Right cardiac atrium (tissue), 5 donors: ENCODE measurements at regions not wholly inside any gene's neighbourhood (a gene's known extent, or its start where the extent isn't known, plus 50 kb on each side); places are given as distances from the start of the nearest gene placed in this dataset.
"Not testable (repeated sequence)": the region's sequence is repeated elsewhere in the genome, so short reads cannot be mapped to it uniquely, and the experiment has no call there.

ENCODE experiments used
- ATAC-seq, 2 donors: fragments of 200-7000 bp; cut with Tn5 transposase; one replicate each; pipeline versions ENCODE4 v1.8.0 to v1.9.1; 2020; ENCODE audit warnings: moderate library complexity in 2 of 2, mild to moderate bottlenecking in 1 of 2
- DNase-seq, 3 donors: peaks; one replicate each; pipeline ENCODE4 v3.0.0-alpha.2; 2020
- H3K27ac ChIP-seq: one replicate; pipeline ENCODE4 v1.5.1; 2013; ENCODE audit warnings: mild to moderate bottlenecking, low read length, control low read depth, moderate library complexity
- H3K27me3 ChIP-seq: one replicate; pipeline ENCODE4 v1.6.1; 2013; ENCODE audit not compliant: control insufficient read depth, insufficient read depth
- H3K4me1 ChIP-seq: one replicate; pipeline ENCODE4 v1.6.1; 2013; ENCODE audit warnings: low read length; ENCODE audit not compliant: control insufficient read depth, insufficient read depth
- H3K4me3 ChIP-seq: one replicate; pipeline ENCODE4 v1.5.1; 2013; ENCODE audit warnings: low read length, control low read depth
- H3K9me3 ChIP-seq: one replicate; pipeline ENCODE4 v1.6.1; 2013; ENCODE audit warnings: low read length; ENCODE audit not compliant: control insufficient read depth
- WGBS: extraction: QIAGEN DNeasy Blood & Tissue Kit; methylation state at CpG from one replicate; pipeline ENCODE4 v1.1.7; 2013; 5-methylcytosine and 5-hydroxymethylcytosine counted together
- intact Hi-C, 4 donors: fragments of 100-400 bp; cut with DNase I; formaldehyde crosslinking; loops; one replicate each; pipeline versions ENCODE4 v1.11.0 to v1.14.0; 2022 to 2023
- donor health status: healthy with polysubstance abuse.
- donor health status: DM: no; HTN: yes; CAD: no.
- donor health status: DM: no; HTN: no; CAD: no.
- donor health status: DM: no; HTN: yes; CAD: no; lungs with severe emphysema.
- donor health status: DM: yes; HTN: yes; CAD: no.

- Histone ChIP-seq H3K4me3 (no peak overlapping the region), H3K4me1 (no peaks in the 10 kb centered on the region), H3K9me3 (no peaks in the 10 kb centered on the region), H3K27ac (no peak overlapping the region), H3K27me3 (no peaks in the 10 kb centered on the region)
- WGBS: 93% methylated on average over 2 of the region's 2 CpGs
- intact Hi-C loops: no loop called here
- ATAC-seq: no peak
- no peak for DNase-seq
Observed at GRCh38 chr13:90732049-90732448, 615.4 kb upstream of the MIR17HG start.

- H3K9me3 ChIP-seq, intact Hi-C loops, H3K4me3 ChIP-seq, ATAC-seq, H3K4me1 ChIP-seq, DNase-seq, H3K27ac ChIP-seq, H3K27me3 ChIP-seq: not testable (repeated sequence)
Observed at GRCh38 chr13:90734497-90734896, 613.0 kb upstream of the MIR17HG start.

DNA sequence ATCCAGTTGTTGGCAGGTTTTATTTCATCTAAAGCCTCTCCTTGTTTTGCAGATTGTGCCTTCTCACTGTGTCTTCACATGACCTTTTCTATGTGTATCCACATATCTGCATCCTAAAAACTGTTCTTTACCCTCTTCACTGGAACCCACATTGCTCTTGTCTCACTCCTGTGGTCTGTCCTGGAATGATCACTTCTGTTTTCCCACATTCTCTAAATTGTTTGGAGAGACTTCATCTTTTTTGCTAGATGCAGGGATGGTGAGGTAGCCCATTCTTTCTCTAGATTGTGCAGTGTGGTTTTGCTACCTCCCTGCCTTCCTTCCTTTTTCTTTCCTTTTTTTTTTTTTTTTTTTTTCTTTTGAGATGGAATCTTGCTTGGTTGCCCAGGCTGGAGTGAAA lies 608.6 kb upstream of the MIR17HG start:
- no peaks in the 10 kb centered on the region for H3K4me1 ChIP-seq
- no peaks in the 10 kb centered on the region for H3K27me3 ChIP-seq
- no peak overlapping the region for H3K27ac ChIP-seq
- no peak for DNase-seq
- H3K4me3 ChIP-seq: no peak overlapping the region
- intact Hi-C loops: no loop called here
- ATAC-seq: no peak
- no peaks in the 10 kb centered on the region for H3K9me3 ChIP-seq

- DNase-seq: no peak
- Histone ChIP-seq H3K27me3 (no peaks in the 10 kb centered on the region), H3K27ac (no peak overlapping the region), H3K4me1 (no peaks in the 10 kb centered on the region), H3K4me3 (no peak overlapping the region), H3K9me3 (no peaks in the 10 kb centered on the region)
- 69% methylated on average over 2 of the region's 2 CpGs for WGBS
- intact Hi-C loops: no loop called here
- ATAC-seq: no peak
Observed at GRCh38 chr13:90740099-90740498, 607.4 kb upstream of the MIR17HG start.

DNA sequence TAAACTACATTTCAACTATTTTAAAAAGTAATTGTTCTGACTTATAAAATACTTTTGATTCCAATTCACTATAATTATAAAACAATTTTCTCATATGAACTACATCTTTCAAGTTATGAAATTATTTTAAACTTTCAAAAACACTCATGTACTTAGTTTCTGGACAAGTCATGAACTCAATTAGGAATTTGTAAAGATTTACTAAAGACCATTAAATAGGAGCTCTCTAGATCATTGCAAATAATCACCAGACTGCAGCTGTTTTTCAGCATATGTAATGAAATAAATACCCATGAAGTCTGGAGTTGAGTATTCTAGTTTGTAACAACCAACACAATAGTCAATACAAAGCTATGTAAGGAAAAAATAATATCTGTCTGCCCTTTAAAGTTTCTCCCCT lies 605.1 kb upstream of the MIR17HG start:
- intact Hi-C loops: no loop called here
- ATAC-seq (no peak), DNase-seq (no peak)
- H3K9me3 ChIP-seq: no peaks in the 10 kb centered on the region
- H3K27me3 ChIP-seq: no peaks in the 10 kb centered on the region
- no peak overlapping the region for H3K27ac ChIP-seq
- no peak overlapping the region for H3K4me3 ChIP-seq
- no peaks in the 10 kb centered on the region for H3K4me1 ChIP-seq

- ATAC-seq (no peak), DNase-seq (no peak)
- Histone ChIP-seq H3K4me3 (no peak overlapping the region), H3K27ac (no peak overlapping the region), H3K9me3 (no peaks in the 10 kb centered on the region), H3K27me3 (no peaks in the 10 kb centered on the region), H3K4me1 (no peaks in the 10 kb centered on the region)
- intact Hi-C loops: no loop called here
- 80% methylated on average over 3 of the region's 3 CpGs for WGBS
Observed at GRCh38 chr13:90746230-90746629, 601.3 kb upstream of the MIR17HG start.

DNA sequence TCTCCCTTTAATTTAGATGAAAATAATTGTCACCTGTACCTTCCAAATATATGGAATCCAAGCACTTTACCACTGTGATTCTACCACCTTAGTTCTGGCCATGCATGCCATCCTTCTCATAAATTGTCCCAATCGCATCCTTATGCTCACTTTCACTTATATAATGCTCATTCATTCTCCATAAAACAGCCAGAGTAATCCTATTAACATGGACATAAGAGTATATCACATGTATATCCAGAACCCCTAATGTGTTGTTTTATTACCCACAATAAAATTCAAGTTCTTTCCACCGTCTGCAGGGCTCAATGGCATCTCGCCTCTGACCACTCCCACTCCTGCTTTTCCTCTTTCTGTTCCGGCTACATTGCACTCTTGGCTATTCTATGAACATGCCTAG lies 597.5 kb upstream of the MIR17HG start:
- no peak overlapping the region for H3K4me3 ChIP-seq
- no peak overlapping the region for H3K27ac ChIP-seq
- H3K4me1 ChIP-seq: no peaks in the 10 kb centered on the region
- 82% methylated on average over 4 of the region's 4 CpGs for WGBS
- intact Hi-C loops: no loop called here
- H3K9me3 ChIP-seq: no peaks in the 10 kb centered on the region
- ATAC-seq: no peak
- no peak for DNase-seq
- no peaks in the 10 kb centered on the region for H3K27me3 ChIP-seq

DNA sequence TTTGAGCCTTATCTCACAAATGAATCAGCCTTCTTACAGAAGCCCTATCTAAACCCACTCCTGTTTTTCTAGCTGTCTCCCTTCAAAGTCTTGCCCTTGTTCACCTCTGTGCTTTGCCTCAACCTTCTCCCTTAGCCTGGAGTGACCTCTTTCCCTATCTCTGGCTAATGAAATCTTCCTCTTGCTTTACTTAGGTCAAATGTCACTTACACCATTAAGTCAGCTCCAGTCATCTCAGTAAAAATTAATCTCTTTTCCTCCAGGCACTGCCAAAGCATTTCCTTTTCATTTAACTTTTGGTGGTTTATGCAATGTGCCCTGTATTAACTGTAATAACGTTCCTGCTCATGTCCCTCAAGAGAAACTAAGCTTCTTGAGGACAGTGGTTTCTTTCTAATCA lies 596.5 kb upstream of the MIR17HG start:
- ATAC-seq (no peak), DNase-seq (no peak)
- Histone ChIP-seq H3K4me1 (no peaks in the 10 kb centered on the region), H3K27ac (no peak overlapping the region), H3K27me3 (no peaks in the 10 kb centered on the region), H3K4me3 (no peak overlapping the region), H3K9me3 (no peaks in the 10 kb centered on the region)
- intact Hi-C loops: no loop called here
- WGBS: 33% methylated on average over 1 of the region's 1 CpG

DNA sequence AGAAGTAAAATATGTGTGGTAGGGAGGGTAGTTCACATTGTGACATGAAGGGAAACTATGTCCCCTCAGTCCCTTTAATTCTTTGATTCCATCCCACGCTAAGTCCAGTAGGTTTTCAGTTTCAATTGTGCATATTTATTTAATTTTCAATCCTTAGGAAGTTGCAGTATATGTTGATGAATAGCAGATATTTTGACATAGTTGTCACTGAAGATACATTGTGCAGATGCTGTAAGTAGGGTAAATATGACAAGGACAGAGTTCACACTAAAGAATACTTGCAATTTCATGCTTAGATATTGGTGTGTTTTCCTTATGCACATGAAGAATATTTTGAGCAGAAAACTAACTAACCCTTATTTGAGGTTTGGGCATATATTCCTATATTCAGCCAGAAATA lies 595.4 kb upstream of the MIR17HG start:
- Histone ChIP-seq H3K9me3 (no peaks in the 10 kb centered on the region), H3K27me3 (no peaks in the 10 kb centered on the region), H3K4me1 (no peaks in the 10 kb centered on the region), H3K27ac (no peak overlapping the region), H3K4me3 (no peak overlapping the region)
- intact Hi-C loops: no loop called here
- ATAC-seq (no peak), DNase-seq (no peak)
- 78% methylated on average over 1 of the region's 1 CpG for WGBS

DNA sequence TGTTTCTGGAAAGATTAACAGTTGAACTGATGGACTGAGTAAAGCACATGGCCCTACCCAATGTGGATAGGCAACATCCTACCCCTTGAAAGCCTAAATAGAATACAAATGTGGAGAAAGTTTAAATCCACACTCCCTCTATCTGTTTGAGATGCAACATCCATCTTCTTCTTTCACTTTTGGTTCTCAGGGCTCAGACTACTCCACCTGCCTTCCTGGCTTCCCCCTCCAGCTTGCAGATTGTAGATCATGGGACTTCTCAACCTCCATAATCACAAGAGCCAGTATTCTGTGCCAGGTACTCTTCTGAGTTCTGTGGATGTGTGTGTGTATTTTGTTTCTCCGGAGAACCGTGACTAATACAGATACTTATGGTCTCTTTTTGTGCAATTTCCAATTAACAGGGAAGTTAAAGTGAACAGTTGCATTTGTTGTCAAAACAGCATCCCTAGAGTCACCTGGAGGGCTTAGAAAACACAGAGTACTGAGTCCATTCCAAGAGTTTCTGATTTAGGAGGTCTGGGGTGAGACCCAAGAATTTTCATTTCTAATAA lies 590.3 kb upstream of the MIR17HG start:
- intact Hi-C loops: no loop called here
- Histone ChIP-seq H3K9me3 (no peaks in the 10 kb centered on the region), H3K4me3 (no peak overlapping the region), H3K27ac (no peak overlapping the region), H3K27me3 (no peaks in the 10 kb centered on the region), H3K4me1 (no peaks in the 10 kb centered on the region)
- DNase-seq (no peak), ATAC-seq (no peak)
- 73% methylated on average over 2 of the region's 2 CpGs for WGBS

- no peak for ATAC-seq
- WGBS: 46% methylated on average over 1 of the region's 1 CpG
Observed at GRCh38 chr13:90760639-90761038, 586.8 kb upstream of the MIR17HG start.

GRCh38 chr13:90763476-90764150 lies 583.9 kb upstream of the MIR17HG start:
- Histone ChIP-seq H3K27ac (no peak overlapping the region), H3K4me3 (no peak overlapping the region), H3K4me1 (no peaks in the 10 kb centered on the region), H3K9me3 (no peaks in the 10 kb centered on the region), H3K27me3 (no peaks in the 10 kb centered on the region)
- WGBS: 47% methylated on average over 2 of the region's 2 CpGs
- intact Hi-C loops: no loop called here
- DNase-seq (no peak), ATAC-seq (no peak)

More at GRCh38 chr13:90760639-90761038, 586.8 kb upstream of the MIR17HG start:
- H3K9me3 ChIP-seq: no peaks in the 10 kb centered on the region
- no peaks in the 10 kb centered on the region for H3K4me1 ChIP-seq
- no peak for DNase-seq
- H3K27me3 ChIP-seq: no peaks in the 10 kb centered on the region
- no peak overlapping the region for H3K4me3 ChIP-seq
- no peak overlapping the region for H3K27ac ChIP-seq
- intact Hi-C loops: no loop called here
